ENCODE measurements at regions not wholly inside any gene's neighbourhood (a gene's known extent, or its start where the extent isn't known, plus 50 kb on each side); places are given as distances from the start of the nearest gene placed in this dataset.
A peak's percentile ranks its signal among the peaks of the same experiment; 100 is the strongest.

GRCh38 chr16:64392456-64392855 is 729.4 kb downstream of the CDH11 start:
- ATAC-seq (ENCODE audit: low FRiP score) (no peak), DNase-seq (ENCODE audit: low spot score) (no peak)
- TF ChIP-seq, protein P1, sequence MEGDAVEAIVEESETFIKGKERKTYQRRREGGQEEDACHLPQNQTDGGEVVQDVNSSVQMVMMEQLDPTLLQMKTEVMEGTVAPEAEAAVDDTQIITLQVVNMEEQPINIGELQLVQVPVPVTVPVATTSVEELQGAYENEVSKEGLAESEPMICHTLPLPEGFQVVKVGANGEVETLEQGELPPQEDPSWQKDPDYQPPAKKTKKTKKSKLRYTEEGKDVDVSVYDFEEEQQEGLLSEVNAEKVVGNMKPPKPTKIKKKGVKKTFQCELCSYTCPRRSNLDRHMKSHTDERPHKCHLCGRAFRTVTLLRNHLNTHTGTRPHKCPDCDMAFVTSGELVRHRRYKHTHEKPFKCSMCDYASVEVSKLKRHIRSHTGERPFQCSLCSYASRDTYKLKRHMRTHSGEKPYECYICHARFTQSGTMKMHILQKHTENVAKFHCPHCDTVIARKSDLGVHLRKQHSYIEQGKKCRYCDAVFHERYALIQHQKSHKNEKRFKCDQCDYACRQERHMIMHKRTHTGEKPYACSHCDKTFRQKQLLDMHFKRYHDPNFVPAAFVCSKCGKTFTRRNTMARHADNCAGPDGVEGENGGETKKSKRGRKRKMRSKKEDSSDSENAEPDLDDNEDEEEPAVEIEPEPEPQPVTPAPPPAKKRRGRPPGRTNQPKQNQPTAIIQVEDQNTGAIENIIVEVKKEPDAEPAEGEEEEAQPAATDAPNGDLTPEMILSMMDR (IDR thresholded peaks at IDR 0.05), result no peak

- ATAC-seq (ENCODE audit: low FRiP score), result peak; percentile 92
- TF ChIP-seq, protein P1 (IDR thresholded peaks at IDR 0.05), result no peak
Measured at GRCh38 chr16:64391063-64391600, 730.7 kb downstream of the CDH11 start.

GRCh38 chr16:64390102-64390501 is 731.8 kb downstream of the CDH11 start:
- DNase-seq (ENCODE audit: low spot score), result no peak
- TF ChIP-seq, protein P1 (IDR thresholded peaks at IDR 0.05), result no peak
- peak; percentile 52 for ATAC-seq (ENCODE audit: low FRiP score)

More at GRCh38 chr16:64391063-64391600, 730.7 kb downstream of the CDH11 start:
- no peak for DNase-seq (ENCODE audit: low spot score)

DNA sequence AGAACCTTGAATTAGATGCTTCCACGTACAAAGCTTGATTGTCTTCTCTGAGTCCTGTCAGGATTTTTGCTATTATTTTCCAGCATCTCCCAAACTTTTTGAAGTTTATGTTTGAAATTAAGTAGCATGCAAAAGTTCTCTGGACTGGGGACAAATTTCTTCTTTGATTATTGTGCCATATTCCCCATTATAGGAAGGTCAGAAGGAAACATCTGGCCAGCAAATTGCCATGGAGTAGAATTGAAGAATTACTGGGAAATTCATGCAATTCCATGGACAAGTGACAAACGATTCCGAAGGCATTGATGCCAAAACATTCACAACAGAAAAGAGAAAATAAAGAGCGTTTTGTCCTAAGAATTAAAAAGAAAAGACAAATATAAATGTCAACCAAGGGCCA is 737.2 kb downstream of the CDH11 start:
- DNase-seq (ENCODE audit: low spot score) (no peak), ATAC-seq (ENCODE audit: low FRiP score) (no peak)
- TF ChIP-seq, protein P1 (IDR thresholded peaks at IDR 0.05), result no peak

DNA sequence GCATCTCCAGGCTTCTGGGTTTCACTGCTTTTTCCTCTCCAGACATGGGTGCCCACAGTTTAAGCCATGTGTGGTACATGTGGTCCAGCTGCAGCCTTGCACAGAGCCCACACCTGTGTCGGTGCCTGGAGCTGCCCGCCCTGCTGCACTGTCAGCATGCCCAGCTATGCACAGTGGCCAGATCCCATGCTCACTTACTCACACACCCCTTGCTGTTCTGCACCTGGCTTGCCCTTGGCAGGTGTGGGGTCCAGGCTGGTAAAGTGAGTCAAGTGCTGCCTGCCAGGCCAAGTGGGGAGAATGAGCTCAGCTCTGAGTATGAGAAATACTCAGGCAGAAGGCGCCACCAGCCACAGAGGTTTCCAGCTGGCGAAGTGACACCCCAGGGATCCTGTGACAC is 739.9 kb downstream of the CDH11 start:
- no peak for DNase-seq (ENCODE audit: low spot score)
- no peak for ATAC-seq (ENCODE audit: low FRiP score)
- TF ChIP-seq, protein P1 (IDR thresholded peaks at IDR 0.05), result no peak

DNA sequence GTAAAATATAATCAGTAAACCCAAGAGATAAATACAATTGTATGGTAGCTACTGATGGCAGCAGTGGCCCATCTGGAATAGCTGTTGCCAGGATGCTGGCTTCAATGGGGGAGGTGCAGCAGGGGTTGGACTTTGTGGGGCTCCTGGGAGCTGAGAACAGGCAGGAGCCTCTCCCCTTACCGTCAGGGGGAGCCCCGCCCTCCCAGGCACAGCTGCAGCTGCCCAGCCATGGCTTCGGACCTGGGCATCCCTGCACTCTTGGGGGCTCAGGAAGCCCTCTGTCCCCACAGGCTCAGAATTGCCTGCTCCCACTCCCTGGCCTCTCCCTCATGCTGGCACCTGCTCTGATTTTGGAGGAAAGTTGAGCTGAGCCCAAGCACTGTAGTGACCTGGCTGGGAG is 741.1 kb downstream of the CDH11 start:
- TF ChIP-seq, protein P1 (IDR thresholded peaks at IDR 0.05), result no peak
- DNase-seq (ENCODE audit: low spot score) (no peak), ATAC-seq (ENCODE audit: low FRiP score) (no peak)

DNA sequence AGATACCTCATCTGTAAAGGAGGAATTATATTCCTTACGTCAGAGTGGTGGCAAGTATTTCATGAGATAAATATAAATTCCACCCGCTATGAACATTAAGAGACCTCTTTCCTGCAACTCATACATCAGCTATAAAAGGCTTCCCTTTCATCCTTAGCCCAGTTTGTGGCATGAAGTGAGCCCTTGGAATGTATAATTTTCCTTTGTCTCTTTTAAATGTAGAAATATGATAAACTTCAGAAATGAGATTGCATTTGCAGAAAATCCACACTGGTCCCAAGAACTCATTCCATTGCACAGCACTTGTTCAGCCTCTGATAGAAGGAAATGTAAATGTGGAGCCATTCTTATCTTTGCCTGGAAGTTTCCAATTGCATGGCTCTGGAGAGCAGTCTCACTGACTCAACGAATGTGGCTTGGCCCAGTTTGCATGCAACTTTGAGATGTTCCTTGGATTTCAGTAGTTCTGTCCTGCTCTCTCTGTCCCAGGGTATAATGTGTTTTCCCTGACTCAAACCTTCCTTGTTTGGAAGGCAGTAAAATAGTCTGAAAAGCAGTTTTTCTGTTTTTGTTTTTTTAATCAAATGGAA is 746.4 kb downstream of the CDH11 start:
- no peak for ATAC-seq (ENCODE audit: low FRiP score)
- TF ChIP-seq, protein P1 (IDR thresholded peaks at IDR 0.05), result no peak
- DNase-seq (ENCODE audit: low spot score), result no peak

Data from omental fat pad (tissue), 3 donors.